ENCODE measurements at regions not wholly inside any gene's neighbourhood (a gene's known extent, or its start where the extent isn't known, plus 50 kb on each side); places are given as distances from the start of the nearest gene placed in this dataset.
"Not testable (repeated sequence)": the region's sequence is repeated elsewhere in the genome, so short reads cannot be mapped to it uniquely, and the experiment has no call there.

DNA sequence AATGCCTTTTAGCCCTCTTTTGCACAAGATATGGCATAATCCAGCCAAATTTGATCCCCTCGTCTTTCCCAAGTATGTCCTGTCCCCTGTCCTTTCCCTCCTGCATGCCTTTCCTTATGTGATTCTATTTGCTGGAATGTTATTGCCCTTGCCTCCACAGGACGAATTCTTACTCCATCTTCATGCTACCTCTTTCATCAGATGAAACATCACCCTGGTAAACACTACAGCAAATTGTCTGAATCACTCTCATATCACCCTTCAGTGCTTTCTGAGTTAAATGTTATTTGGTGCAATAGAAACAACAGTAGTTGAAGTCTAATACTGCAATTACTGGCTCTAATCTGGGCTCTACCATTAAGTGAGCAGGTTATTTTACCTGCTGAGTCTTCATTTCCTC, 52.2 kb upstream of the FAT1 start:
- no peak for DNase-seq

DNA sequence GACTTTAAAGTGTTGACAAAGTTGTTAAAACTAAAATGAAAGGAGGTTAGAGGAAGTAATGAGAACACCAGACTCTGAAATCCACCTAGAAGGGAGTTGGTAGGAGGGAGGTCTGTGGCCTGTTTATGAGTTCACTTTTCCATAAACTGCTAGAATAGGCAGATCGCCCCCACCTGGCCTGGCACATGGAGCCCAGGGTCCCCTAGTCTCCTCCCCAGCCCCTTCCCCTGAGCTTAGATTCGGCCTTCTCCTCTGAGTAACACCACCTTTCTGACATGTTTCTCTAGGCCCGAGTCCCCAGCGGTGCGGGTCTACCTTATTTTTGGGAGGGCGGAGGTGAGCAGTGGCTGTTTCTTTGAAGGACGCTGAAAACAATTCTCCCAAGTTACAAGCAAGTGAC, 54.5 kb upstream of the FAT1 start:
- no peak for DNase-seq

DNA sequence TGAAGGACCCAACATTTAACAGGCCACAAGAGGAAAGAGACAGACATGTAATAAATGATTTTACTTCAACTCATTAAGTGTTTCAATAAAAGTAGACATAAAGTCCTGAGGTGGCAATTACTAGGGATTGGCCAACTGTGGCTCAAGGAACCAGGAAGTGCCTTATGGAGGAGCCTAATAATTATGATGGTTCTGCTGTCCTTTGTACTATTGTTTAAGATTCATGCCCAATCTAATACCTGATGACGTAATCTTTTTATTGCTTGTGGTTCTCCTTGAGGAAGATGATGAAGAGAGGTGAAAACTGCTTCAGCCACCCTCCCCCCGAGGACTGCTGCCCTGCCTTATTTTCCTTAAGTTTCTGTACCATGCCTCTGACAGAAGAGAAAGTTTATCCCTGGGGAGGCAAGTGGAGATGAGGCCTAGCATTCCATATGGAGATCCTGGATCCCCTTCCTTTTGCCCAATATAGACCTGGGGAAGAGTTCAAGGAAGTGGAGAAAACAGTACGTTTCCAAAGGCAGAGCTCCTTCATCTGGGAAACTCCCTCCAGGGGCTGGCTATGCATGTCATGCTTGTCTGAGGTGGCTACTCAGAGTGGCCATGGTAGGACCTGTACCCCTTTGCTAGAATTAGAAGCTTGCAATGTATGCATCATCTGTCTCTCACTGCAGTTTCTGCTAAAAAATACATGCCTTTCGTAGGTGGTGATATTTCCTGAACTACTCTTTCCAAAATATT, 56.8 kb upstream of the FAT1 start:
- no peak for DNase-seq

DNA sequence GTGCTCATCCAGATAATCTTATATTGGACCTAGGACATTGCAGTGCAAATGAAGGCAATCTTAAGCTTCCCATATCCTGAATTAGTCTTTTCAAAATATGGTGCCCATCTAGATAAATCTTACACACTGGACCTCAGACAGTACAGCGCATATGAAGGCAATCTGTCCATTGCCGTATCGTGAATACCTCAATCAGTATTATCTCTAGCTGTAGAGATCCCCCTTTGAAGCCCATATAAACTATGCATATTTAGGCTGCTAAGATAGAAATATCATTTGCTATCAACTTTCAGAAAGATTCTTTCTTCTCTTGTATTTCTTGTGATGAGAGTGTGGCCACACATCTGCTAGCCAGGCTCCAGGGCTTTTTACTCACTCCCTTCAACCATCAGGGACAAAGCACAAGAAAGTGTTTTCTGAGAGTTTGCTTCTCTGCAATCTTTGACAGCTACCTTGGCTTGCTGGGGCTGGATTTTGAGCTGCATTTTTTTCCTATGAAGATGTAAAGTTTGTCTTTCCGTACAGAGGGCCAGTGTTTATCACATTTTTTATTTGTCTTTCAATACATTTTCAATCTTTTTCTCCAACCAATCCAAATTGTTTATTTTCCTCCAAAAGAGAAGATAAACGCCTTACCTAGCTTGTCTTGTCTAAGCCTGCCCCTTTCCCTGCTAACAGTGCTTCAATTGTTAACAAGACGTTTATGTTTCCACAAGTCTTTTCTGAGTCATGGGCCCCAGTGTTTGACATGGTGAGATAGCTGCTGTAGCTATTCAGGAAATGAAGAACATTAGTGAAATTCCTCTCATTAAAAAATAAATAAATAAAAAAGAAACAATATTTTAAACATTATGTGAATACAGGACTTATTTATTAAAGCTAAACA, 57.6 kb upstream of the FAT1 start:
- no peak for DNase-seq

DNA sequence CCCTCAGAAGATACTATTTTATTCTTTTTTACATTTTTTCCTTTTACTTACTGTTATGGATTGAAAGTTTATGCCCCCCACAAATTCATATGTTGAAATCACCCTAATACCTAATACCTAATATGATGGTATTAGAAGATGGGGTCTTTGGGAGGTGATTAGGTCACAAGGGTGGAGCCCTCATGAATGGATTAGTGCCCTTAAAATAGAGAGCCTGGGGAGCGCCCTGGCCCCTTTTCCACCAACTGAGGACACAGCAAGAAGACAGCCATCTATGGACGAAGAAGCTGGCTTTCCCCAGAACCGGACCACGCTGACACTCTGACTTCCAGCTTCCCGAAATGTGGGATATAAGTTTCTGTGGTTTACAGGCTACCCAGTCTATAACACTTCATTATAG, 58.6 kb upstream of the FAT1 start:
- no peak for DNase-seq

DNA sequence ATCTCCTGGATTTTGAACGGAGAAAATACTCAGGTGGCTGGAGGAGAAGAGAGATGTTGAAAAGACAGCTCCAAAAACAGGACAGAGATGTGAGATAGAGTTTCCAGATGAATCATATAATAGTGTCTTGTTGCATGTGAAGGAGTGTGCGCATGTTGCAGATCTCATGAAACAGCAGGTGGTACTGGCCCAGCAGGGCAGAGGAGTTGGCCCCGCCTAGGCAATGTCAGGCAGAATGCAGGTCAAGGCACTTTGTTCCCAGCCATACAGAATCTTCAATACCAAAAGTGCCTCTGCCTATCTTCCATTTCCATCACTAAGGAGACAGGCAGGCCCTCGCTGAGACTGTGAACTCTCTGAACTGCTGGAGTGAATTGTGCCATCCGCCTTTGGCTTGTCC, 63.9 kb upstream of the FAT1 start:
- DNase-seq, result no peak

DNA sequence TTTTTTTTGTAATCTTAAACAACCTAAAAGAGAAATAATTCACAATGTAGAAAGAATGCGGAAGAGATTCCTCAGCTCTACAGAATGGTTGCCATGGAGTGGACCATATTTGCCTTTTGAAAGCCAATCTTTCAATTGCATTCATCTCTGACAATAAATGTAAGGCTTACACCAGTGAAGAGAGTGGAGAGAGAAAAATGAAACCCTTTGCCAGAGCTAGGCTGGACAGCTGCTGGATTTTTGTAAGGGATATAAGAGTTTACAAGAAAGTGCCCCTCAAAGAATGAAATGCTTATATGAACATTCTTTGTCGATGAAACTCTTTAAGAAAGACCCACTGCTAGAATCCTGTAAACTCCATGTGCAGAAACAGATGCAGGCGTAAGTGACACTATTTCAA, 66.0 kb upstream of the FAT1 start:
- no peak for DNase-seq

DNA sequence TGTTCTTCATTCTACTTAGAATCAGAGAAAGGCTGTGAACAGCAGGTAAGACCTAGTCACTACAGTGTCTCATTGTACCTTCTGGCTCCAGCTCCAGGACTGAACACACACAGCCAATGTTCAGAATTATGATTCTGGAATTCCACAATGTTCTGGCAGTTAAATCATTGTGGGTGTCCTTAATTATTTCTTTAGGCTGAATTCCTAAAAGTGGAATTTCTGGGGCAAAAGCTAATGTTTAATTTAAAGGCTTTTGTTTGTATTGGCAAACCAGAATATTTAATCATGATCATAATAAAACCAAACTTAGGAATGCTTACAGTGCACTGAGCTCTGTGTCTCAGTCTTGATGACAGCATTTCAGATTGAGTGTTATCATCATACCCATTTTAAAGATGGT, 67.0 kb upstream of the FAT1 start:
- no peak for DNase-seq

DNA sequence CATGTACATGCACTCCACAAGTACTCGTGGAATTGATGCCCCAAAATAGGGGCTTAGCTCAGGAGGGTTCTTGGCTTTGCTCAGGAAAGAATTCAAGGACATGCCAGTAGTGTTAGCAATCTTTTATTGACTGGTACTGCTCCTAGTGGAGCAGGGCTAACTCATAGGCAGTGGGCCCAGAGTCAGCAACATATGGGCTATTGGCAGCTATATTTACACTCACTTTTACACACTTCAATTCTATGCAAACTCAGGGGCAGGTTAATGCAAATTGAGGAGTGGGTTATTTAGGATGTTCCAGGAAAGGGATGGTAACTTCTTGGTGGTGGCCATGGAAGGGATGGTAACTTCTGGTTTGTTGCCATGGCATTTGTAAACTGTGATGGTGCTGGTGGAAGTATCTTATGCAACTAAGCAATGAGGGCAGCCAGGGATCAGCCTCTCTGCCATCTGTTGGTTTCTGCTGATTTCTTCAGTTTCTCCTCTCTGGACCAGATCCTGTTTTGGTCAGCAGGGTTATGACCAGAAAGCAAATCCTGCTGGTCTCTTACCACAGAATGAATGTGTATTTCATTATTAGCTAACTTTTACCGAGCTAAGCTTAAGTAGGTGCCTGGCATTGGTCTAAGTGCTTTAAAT, 69.2 kb upstream of the FAT1 start:
- peak; percentile 22 to 35 for DNase-seq

DNA sequence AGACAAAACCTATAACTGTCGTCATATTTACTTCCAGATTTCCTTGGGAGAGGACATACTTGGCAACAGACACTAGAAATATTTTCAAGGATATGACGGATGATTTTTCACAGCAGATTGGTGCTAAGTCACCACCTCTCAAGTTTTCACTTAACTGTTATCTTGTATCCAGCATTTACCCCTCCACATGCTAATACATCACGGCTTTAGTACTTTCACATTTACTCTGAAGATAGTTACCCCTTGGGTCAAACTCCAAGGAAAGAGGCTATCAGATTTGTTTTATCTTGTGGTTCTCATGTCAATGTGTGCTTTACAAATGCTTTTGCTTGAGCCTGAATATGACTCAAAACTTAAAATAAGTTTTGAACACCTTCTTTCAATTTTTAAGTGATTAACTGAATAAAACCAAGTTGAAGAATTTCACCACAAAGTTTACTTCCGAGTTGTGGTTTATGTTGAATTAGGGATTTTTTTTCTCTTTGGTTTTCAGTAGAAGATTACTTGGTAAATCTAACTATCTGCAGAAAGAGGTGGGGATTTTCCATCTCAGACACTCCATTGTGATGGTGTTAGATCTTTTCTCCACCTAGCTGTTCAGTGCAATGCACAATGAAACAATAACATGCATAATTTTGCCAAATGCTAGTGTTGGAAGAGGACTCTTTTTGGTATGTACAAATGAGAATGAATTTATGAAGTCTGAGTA, 75.4 kb upstream of the FAT1 start:
- DNase-seq, result no peak

DNA sequence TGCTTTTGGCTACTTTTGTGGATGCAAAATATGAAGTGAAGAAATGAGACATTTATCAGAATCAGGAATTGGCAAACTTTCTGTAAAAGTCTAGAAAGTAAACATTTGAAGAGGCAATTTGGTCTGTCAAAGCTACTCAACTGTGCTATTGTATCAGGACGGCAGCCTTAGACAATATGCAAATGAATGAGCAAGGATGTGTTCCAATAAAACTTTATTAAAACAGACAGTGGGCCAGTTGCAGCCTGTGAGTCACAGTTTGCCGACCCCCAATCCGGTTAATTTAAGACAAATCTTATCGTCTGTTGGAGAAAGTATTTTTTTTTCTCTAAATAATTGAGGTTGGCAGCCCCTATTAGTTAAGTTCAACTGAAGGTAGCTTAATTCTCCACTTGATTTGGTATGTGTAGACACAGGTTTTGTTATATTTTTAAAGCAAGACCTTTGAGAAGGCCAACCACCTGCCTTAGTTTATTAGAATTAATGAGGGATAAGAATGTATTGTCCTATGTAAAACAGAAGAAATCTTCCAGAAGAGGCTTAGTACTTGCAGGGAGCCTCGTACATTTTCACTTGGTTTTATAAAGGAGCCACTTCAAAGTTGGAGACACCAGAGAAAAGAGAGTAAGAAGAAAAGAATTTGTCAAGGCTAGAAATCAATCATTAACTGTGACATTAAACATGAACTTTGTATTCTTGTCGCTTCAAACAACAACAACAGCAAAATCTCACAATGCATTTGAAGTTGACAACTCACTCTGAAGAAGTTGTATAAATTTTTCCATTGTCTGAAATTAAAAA, 81.6 kb upstream of the FAT1 start:
- no peak for DNase-seq

DNA sequence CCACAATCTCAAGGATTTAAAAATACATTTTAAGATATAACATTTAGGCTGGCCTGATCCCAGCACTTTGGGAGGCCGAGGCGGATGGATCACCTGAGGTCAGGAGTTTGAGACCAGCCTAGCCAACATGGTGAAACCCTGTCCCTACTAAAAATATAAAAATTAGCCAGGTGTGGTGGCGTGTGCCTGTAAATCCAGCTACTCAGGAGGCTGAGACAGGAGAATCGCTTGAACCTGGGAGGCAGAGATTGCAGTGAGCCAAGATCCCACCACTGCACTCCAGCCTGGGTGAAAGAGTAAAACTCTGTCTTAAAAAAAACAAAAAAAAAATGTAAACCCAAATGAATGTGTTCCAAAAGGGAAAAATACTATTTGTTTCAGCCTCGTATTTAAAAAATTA, 82.3 kb upstream of the FAT1 start:
- not testable (repeated sequence) for DNase-seq

DNA sequence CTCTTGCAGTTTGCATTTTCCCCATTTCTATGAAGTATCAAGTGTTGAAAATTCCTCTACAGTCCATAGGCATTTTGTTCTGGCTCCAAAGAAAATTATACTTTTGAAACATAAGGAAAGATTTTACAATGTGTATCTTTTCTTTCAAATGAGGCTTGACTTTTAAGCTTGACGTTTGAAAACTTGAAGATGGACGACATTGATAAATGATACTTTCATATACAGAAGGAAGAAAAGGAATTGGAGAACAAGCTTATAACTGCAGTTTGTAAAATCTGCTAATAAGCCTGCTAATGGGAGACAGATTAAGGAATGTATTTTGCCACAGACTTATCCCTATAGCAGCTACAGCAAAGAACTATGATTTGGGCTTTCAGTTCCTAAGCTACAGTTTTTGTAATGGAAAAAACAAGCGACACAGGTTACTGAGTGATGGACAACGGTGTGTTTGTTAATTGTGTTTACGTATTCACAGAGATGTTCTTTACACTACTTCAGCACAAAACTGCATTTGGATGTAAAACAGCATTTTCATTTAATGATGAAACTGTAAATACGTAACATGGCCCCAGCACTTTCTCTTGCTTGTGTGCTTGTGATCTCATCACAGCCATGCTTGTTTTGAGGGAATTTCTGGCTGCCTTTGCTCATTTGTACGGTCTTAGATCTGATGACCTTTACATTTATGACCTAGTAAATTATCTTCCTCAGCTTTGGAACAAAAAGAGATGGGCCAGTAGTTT, 83.2 kb upstream of the FAT1 start:
- no peak for DNase-seq

DNA sequence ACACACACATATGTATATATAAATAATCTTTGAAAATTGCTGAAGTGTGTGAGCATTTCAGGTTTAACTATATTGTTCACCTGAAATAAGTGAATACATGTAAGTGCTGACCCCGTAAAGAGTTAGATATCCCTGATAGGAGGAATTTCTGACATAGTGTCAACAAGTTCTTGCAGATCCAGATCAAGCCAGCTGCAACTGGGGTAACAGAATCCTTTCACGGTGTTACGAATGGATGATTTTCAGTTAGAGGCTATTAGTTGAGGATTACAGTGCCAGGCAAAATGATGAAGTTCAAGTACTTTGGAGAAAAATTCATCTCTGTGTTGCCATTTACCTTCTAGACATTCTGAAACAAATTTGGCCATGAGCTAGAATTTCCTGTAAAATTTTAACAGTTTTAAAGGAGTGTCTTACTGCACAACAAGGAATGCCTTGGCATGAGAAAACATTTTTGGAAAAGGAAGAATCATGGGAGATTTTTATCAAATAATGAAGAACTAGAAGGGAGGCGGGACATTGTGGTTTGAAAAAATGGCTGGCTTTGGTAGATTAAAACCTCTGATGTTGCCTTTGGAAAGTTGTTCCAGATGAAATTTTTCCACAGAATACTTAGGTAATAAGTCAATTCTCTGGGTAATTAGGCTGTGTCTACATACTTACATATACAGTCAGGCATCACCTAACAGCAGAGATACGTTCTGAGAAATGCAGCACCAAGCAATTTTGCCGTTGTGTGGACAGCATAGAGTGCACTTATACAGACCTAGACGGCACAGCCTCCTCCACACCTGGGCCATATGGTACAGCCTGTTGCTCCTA, 84.4 kb upstream of the FAT1 start:
- no peak for DNase-seq

DNA sequence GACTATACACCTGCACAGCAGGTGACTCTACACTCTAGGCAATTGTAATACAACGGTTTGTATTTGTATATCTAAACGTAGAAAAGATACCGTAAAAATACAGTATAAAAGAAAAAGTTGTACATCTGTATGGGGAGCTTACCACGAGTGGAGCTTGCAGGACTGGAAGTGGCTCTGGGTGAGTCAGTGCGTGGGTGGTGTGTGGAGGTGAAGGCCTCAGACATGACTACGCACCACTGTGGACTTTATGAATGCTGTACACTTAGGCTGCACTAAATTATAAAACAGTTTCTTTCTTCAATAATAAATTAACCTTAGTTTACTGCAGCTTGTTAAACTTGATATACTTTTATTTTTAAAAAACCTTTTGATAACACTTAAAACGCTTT, 85.0 kb upstream of the FAT1 start:
- no peak for DNase-seq

DNA sequence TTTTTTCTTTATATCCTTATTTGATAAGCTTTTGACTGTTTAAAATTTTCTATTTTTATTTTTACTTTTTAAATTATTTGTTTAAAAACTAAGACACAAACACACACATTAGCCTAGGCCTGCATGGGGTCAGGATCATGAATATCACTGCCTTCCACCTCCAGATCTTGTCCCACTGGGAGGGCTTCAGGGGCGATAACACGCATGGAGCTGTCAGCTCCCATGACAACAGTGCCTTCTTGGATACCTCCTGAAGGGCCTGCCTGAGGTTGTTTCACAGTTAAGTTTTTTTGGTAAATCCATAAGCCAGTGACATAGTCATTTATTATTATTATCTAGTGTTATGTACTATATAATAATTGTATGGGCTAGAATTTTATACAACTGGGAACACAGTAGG, 85.4 kb upstream of the FAT1 start:
- no peak for DNase-seq

DNA sequence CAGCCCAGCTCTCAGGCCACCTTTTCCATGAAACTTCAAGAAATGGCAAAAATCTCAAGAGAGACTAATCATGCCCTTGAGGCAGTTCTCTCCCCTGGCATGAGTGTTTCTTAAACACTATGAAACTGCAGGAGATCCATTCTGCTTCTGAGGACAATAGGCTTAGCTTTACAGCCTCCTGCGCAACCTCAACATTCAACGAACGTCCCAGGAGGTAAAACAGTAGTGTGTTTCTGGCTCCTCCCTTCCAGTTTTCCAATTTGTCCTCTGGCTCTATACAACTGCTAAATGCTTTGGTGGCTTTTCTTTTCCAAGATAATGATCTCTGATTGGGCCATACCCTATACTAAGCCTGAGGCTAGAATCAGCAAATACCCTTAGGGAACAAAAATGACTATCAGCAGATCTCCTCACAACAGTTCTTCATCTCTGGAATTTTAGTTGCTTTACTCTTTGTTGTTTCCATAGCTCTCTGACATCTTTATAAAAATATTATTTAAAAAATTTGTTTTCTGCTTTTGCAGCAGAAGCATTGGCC, 87.0 kb upstream of the FAT1 start:
- no peak for DNase-seq

DNA sequence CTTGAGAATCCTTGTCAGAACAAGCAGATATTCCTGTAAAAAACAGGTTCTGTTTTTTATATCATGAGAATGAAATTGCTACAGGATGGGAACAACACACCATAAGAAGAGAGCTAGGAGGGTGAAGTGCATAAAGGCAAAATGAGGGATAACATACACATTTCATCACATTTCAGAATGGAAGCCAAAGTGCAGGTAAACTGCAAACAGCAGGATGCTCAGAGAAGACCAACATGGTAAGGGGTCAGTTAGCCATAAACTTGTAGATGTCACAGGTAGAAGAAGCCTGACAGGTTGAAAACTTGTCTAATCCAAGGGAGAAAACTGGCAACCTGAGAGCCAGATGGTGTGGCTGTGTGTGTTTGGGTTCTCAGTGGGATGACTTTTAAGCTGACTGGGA, 88.9 kb upstream of the FAT1 start:
- no peak for DNase-seq

DNA sequence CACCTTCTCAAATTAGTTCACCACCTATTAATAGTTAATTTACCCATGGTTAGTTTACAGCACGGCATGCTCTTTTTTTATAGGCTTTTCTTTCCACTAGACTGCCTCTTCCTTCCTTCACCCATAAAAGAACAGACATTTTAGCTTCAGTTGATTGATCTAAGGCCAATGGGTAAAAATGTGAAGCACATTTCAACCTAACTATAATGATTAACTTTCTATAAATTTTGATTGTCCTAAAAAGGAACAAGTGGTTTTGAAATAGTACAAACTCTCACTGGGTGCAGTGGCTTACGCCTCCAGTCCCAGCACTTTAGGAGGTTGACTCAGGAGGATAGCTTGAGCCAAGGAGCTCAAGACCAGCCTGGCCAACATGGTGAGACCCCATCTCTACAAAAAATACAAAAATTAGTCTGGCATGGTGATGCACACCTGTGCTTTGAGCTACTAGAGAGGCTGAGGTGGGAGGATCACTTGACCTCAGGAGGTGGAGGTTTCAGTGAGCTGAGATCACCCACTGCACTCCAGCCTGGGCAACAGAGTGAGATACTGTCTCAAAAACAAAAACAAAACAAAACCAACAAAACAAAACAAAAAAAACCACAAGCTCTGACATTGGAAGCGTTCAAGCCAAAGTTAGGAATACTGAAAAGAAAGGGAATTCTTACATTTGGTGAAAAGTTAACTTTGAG, 89.9 kb upstream of the FAT1 start:
- DNase-seq, result no peak

DNA sequence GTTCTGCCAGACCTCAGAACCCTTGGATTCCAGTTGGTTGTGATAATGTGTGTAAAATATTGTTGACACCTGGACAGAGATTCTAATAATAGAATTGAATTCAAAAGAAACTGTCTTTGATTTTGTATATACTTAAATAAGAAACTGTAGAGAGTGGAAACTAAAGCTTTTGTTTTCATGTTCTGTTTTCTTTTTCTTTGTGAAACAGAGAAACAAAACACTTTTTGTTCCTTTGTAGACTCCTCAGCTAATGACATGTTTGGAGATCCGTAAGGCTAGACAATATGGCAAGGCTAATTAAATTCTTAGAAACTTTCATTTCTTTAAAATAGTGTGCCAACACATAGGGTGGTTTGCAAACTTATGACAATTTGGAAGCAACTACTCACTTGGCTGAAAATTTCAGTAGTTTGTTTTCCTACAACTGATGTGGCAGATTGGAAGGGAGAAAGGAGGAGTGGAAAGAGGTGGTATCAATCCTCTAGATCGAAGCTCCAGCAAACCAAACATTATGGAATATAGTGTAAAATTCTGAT, 90.9 kb upstream of the FAT1 start:
- DNase-seq, result no peak

Measured in cerebellar nuclear complex (tissue), 1 donor.